ENCODE measurements at regions not wholly inside any gene's neighbourhood (a gene's known extent, or its start where the extent isn't known, plus 50 kb on each side); places are given as distances from the start of the nearest gene placed in this dataset.

GRCh38 chr7:26520483-26520882 lies 228.8 kb downstream of the SNX10 start:
- Histone ChIP-seq H3K4me3 (no peak overlapping the region), H3K4me1 (no peaks in the 10 kb centered on the region), H3K9me3 (peaks cover 0 to 5% (median 1%) of the 10 kb centered on the region in 4 donors), H3K27me3 (no peaks in the 10 kb centered on the region), H3K27ac (no peak overlapping the region), H3K36me3 (no peaks in the 10 kb centered on the region)
- 81 to 83% methylated on average over 3 of the region's 3 CpGs for WGBS, 2 donors
- no peak for DNase-seq (ENCODE audit: low spot score in 2 of 2)
- TF ChIP-seq EP300 (IDR thresholded peaks at IDR 0.05) (no peak), POLR2A (IDR thresholded peaks at IDR 0.05) (no peak), CTCF (IDR thresholded peaks at IDR 0.05) (no peak)

GRCh38 chr7:26522633-26523032 lies 231.0 kb downstream of the SNX10 start:
- H3K36me3 ChIP-seq = no peaks in the 10 kb centered on the region
- no peak for DNase-seq (ENCODE audit: low spot score in 2 of 2)
- TF ChIP-seq CTCF (IDR thresholded peaks at IDR 0.05) = no peak
- TF ChIP-seq POLR2A (IDR thresholded peaks at IDR 0.05) = no peak
- no peak for TF ChIP-seq EP300 (IDR thresholded peaks at IDR 0.05)
- no peak overlapping the region for H3K4me3 ChIP-seq
- no peak overlapping the region for H3K27ac ChIP-seq
- H3K9me3 ChIP-seq = peaks cover 0 to 5% (median 1%) of the 10 kb centered on the region in 4 donors
- no peaks in the 10 kb centered on the region for H3K4me1 ChIP-seq
- H3K27me3 ChIP-seq = no peaks in the 10 kb centered on the region
- WGBS, 2 donors = 96 to 97% methylated on average over 1 of the region's 1 CpG

- peaks cover 0 to 4% of the 10 kb centered on the region in 2 donors for H3K27me3 ChIP-seq
- H3K36me3 ChIP-seq = no peaks in the 10 kb centered on the region
- H3K4me1 ChIP-seq = no peaks in the 10 kb centered on the region
- H3K4me3 ChIP-seq = no peak overlapping the region
- peaks cover 0 to 5% (median 1%) of the 10 kb centered on the region in 4 donors for H3K9me3 ChIP-seq
- no peak for TF ChIP-seq POLR2A (IDR thresholded peaks at IDR 0.05)
- TF ChIP-seq CTCF (IDR thresholded peaks at IDR 0.05) = no peak
- TF ChIP-seq EP300 (IDR thresholded peaks at IDR 0.05) = no peak
- WGBS, 2 donors = 54% methylated on average over 16 of the region's 16 CpGs
- DNase-seq (ENCODE audit: low spot score in 2 of 2) = no peak
- no peak overlapping the region for H3K27ac ChIP-seq
Observed at GRCh38 chr7:26525398-26526264, 234.0 kb downstream of the SNX10 start.

- TF ChIP-seq CTCF (IDR thresholded peaks at IDR 0.05) (no peak), EP300 (IDR thresholded peaks at IDR 0.05) (no peak), POLR2A (IDR thresholded peaks at IDR 0.05) (no peak)
Observed at GRCh38 chr7:26526265-26526587, 234.6 kb downstream of the SNX10 start.

GRCh38 chr7:26531926-26532325 lies 240.3 kb downstream of the SNX10 start:
- H3K4me3 ChIP-seq = no peak overlapping the region
- 78 to 81% methylated on average over 1 of the region's 1 CpG for whole genome bisulfite sequencing, 2 donors
- H3K27me3 ChIP-seq = peaks cover 0 to 9% of the 10 kb centered on the region in 2 donors
- H3K4me1 ChIP-seq = no peaks in the 10 kb centered on the region
- TF ChIP-seq CTCF (IDR thresholded peaks at IDR 0.05) (no peak), POLR2A (IDR thresholded peaks at IDR 0.05) (no peak), EP300 (IDR thresholded peaks at IDR 0.05) (no peak)
- no peak overlapping the region for H3K27ac ChIP-seq
- no peaks in the 10 kb centered on the region for H3K36me3 ChIP-seq
- no peaks in the 10 kb centered on the region for H3K9me3 ChIP-seq
- DNase-seq (ENCODE audit: low spot score in 2 of 2) = no peak

More at GRCh38 chr7:26526265-26526587, 234.6 kb downstream of the SNX10 start:
- H3K27me3 ChIP-seq = peaks cover 0 to 7% of the 10 kb centered on the region in 2 donors
- no peak for DNase-seq (ENCODE audit: low spot score in 2 of 2)
- H3K36me3 ChIP-seq = no peaks in the 10 kb centered on the region
- H3K4me1 ChIP-seq = no peaks in the 10 kb centered on the region
- H3K4me3 ChIP-seq = no peak overlapping the region
- 29 to 37% methylated on average over 4 of the region's 4 CpGs for WGBS, 2 donors
- H3K27ac ChIP-seq = no peak overlapping the region
- H3K9me3 ChIP-seq = peaks cover 0 to 5% (median 1%) of the 10 kb centered on the region in 4 donors

Measured in tibial nerve (tissue), 4 donors.